AG08396 (cell line): ENCODE measurements at regions not wholly inside any gene's neighbourhood (a gene's known extent, or its start where the extent isn't known, plus 50 kb on each side); places are given as distances from the start of the nearest gene placed in this dataset.

ENCODE experiments used
- DNase-seq: peaks from one replicate; pipeline ENCODE4 v3.0.0; 2012; ENCODE audit warnings: low spot score, mixed read lengths

GRCh38 chr7:112594397-112594796 lies 113.6 kb downstream of the LSMEM1 start:
- no peak for DNase-seq

DNA sequence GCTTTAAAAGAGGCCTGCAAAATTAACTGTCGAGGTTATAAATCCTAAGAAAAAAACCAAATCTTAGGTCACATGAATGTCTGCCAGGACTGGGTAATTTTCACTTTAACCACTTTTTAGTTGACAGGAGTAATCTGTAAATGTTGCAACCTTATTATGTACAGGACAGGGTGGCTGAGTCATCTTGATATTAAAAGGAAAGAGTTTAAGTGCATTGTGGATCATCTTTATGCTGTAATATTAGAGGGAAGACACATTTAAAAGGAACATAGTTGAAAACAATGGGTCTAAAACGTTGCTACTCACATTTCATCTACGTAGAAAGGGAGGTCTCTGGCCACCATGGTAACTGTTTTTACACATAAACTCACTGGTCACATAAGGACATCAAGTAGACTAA lies 115.5 kb downstream of the LSMEM1 start:
- DNase-seq = no peak

GRCh38 chr7:112596981-112597380 lies 116.2 kb downstream of the LSMEM1 start:
- DNase-seq = no peak

DNA sequence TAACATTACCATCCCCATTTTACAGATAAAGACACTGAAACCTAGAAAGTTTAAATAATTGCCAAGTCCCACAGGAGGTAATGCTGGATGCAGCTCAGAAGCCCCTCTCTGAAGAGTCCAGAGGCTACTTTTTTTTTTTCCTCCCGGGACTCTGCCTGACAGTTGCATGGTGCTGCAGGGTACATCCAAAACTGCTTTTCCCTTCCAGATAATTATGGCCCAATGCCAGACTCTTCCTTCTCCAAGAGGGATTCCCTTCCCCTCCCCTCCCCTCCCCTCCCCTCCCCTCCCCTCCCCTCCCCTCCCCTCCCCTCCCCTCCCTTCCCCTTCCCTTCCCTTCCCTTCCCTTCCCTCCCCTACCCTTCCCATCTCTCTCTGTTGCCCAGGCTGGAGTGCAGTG lies 122.9 kb downstream of the LSMEM1 start:
- no peak for DNase-seq

GRCh38 chr7:112610636-112611035 lies 129.8 kb downstream of the LSMEM1 start:
- DNase-seq = no peak

DNA sequence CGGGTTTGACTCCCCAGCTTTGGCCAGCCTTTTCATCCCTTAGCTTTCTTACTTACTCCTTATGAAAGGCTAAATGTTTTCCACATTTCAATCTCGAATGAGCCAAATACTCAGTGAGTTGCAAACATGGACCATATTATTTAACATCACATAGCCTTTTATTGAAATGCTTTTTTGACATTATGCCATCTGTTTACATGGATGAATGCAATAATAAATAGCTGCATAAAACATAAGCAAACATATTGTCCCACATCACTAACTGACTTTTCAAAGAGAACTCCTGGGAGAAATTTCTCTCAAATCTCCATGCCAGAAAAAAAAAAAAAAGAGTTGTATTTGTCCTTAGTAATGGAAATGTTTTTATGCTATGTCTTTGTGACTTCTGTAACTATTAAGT lies 134.9 kb downstream of the LSMEM1 start:
- no peak for DNase-seq

DNA sequence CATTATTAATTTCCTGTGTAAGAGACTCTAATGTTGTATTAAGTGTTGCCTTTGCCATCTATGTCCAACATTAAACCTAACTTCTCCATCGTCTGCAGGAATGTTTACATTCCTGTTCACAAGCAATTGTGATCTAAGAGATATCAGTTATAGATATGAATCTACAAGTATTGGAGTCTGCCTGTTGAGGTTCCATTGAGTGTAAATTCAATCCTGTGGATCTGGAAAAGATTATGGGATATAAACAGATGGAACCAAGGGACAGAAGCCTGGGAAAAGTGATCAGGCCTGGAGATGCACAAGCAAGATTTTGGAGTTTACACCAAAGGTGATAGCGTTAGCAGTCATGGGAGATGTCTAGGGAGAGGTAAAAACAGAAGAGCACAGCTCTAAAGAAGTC lies 135.5 kb downstream of the LSMEM1 start:
- no peak for DNase-seq

DNA sequence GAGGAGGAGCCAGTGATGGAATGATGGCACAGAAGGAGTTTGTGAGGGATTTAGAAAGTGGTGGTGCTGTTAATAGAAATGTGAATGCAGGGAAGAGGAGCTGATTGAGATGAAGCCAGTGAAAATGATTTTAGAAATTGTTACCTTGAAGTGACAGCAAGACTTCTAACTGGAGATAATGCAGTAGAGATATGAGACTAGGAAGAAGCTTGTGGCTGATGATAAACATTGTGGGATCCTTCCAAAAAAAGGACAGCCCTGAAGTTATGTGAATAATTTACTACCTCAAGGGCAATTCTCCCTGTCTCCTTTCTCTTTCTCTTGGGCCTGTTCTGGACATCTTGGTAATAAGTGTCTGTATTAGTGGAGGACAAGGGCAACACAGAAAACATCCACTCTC lies 138.6 kb downstream of the LSMEM1 start:
- DNase-seq = no peak

DNA sequence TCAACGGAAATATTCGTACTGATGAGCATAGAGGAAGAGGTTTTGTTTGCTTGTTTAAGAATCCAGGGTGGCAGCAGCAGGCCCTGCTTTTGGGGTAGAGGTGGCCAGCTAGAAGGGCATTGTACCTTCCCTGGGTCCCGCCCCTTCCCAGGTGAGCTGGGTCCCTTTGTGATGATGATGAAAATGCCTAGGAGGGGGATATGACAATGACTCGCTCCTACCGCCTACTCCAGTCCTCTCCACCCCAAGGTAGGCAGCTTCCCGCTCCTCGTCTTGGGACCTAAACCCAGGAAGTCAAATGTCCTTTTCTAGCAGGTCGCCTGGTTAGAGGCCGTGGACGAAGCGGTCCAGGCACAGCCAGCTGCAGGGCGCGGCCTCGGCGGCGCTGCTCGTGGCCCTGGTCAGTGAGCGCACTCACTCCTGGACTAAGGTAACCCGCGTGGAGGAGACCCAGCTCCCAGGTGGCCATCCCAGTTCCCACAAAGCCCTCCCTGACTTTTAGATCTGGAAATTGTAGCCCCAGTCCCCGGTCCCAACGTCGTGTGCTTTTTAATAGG lies 141.4 kb downstream of the LSMEM1 start:
- DNase-seq = no peak

- DNase-seq = no peak
Observed at GRCh38 chr7:112624416-112624815, 143.6 kb downstream of the LSMEM1 start.

GRCh38 chr7:112630565-112630964 lies 149.8 kb downstream of the LSMEM1 start:
- DNase-seq = peak; percentile 12

GRCh38 chr7:112634107-112634506 lies 153.3 kb downstream of the LSMEM1 start:
- DNase-seq = no peak

GRCh38 chr7:112635742-112636141 lies 154.5 kb downstream of the TMEM168 start:
- no peak for DNase-seq

GRCh38 chr7:112638675-112639400 lies 151.4 kb downstream of the TMEM168 start:
- no peak for DNase-seq

- DNase-seq = no peak
Observed at GRCh38 chr7:112640685-112641084, 149.5 kb downstream of the TMEM168 start.

DNA sequence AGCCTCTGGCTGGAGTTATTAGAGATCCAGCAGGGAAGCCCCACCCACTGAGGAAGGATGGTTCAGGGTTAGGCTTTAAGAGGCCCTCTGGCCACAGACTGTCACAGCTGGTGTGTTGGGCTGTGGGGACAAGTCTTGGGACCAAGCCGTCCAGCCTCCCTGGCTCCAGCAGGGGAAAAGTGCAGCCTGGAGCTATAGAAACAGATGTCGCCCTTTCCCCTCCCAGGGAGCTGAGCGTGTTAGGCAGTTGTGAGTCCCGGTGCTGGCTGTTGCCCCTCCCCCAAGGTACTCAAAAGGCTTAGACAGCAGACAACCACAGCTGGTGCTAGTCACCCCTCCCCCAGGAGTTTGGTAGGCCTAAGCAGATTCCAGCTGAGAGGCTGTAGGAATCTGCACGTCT lies 143.4 kb downstream of the TMEM168 start:
- DNase-seq = no peak

DNA sequence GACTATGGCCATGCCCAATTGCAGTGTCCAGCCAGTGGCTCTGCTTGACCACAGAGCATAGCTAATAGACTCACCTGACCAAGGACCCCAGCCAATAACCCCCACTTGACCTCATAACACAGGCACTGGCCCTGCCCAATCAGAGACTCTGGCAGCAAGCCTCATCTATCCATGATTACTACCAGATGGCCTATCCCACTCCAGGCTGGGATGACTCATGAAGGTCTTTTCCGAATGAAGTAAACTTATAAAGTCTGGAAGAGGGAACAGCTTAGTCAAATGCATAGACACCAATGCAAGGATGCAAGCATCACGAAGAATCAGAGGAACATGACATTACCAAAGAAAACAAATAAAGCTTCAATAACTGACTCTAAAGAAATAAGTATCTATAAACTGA lies 141.4 kb downstream of the TMEM168 start:
- DNase-seq = no peak

- no peak for DNase-seq
Observed at GRCh38 chr7:112649560-112649959, 140.6 kb downstream of the TMEM168 start.

GRCh38 chr7:112654322-112655216 lies 135.6 kb downstream of the TMEM168 start:
- no peak for DNase-seq

GRCh38 chr7:112665709-112666108 lies 124.5 kb downstream of the TMEM168 start:
- DNase-seq = no peak

GRCh38 chr7:112668561-112668960 lies 121.6 kb downstream of the TMEM168 start:
- DNase-seq = no peak

- DNase-seq = no peak
Observed at GRCh38 chr7:112669306-112669705, 120.9 kb downstream of the TMEM168 start.

- DNase-seq = no peak
Observed at GRCh38 chr7:112670193-112670592, 120.0 kb downstream of the TMEM168 start.
